Parathyroid adenoma (tissue), 2 donors: ENCODE measurements at regions not wholly inside any gene's neighbourhood (a gene's known extent, or its start where the extent isn't known, plus 50 kb on each side); places are given as distances from the start of the nearest gene placed in this dataset.
A peak's percentile ranks its signal among the peaks of the same experiment; 100 is the strongest.

Experiments
- H2AFZ ChIP-seq: fragments of 300-600 bp; sonication (generic); one replicate; pipeline ENCODE4 v1.7.0; 2017; ENCODE audit warnings: antibody characterized with exemption, mild to moderate bottlenecking
- H3K27ac ChIP-seq: fragments of 300-600 bp; sonication (generic); one replicate; pipeline ENCODE4 v1.7.0; 2017
- H3K27me3 ChIP-seq: fragments of 300-600 bp; sonication (generic); one replicate; pipeline ENCODE4 v1.7.0; 2017; ENCODE audit warnings: low read length; ENCODE audit not compliant: control insufficient read depth, insufficient read depth
- H3K36me3 ChIP-seq: fragments of 300-600 bp; sonication (generic); one replicate; pipeline ENCODE4 v1.7.0; 2017; ENCODE audit warnings: low read length; ENCODE audit not compliant: control insufficient read depth, insufficient read depth
- H3K4me1 ChIP-seq: fragments of 300-600 bp; sonication (generic); one replicate; pipeline ENCODE4 v1.7.0; 2017; ENCODE audit warnings: control low read depth
- H3K4me2 ChIP-seq: fragments of 300-600 bp; sonication (generic); one replicate; pipeline ENCODE4 v1.7.0; 2017; ENCODE audit warnings: low read length
- H3K4me3 ChIP-seq: fragments of 300-600 bp; sonication (generic); one replicate; pipeline ENCODE4 v1.7.0; 2017; ENCODE audit warnings: low read depth, low read length
- H3K79me2 ChIP-seq: fragments of 300-600 bp; sonication (generic); one replicate; pipeline ENCODE4 v1.7.0; 2017; ENCODE audit warnings: control low read depth
- H3K9ac ChIP-seq: fragments of 300-600 bp; sonication (generic); one replicate; pipeline ENCODE4 v1.7.0; 2017; ENCODE audit warnings: mild to moderate bottlenecking
- H3K9me3 ChIP-seq: fragments of 300-600 bp; sonication (generic); one replicate; pipeline ENCODE4 v1.7.0; 2017; ENCODE audit warnings: low read length; ENCODE audit not compliant: control insufficient read depth
- CTCF ChIP-seq: fragments of 300-600 bp; sonication (generic); IDR thresholded peaks from one replicate; pipeline ENCODE4 v1.7.0; 2017; ENCODE audit warnings: antibody characterized with exemption, mild to moderate bottlenecking
- donor health status: primary hyperparathyroidism.

- no peaks in the 10 kb centered on the region for H3K4me1 ChIP-seq
- no peak overlapping the region for H2AFZ ChIP-seq
- no peaks in the 10 kb centered on the region for H3K79me2 ChIP-seq
- no peaks in the 10 kb centered on the region for H3K27me3 ChIP-seq
- no peak overlapping the region for H3K27ac ChIP-seq
- no peak overlapping the region for H3K4me3 ChIP-seq
- H3K36me3 ChIP-seq: no peaks in the 10 kb centered on the region
- H3K9ac ChIP-seq: no peak overlapping the region
- no peak overlapping the region for H3K4me2 ChIP-seq
- no peaks in the 10 kb centered on the region for H3K9me3 ChIP-seq
- no peak for TF ChIP-seq CTCF
Observed at GRCh38 chr21:22278366-22278765, 1280.2 kb downstream of the NCAM2 start.

DNA sequence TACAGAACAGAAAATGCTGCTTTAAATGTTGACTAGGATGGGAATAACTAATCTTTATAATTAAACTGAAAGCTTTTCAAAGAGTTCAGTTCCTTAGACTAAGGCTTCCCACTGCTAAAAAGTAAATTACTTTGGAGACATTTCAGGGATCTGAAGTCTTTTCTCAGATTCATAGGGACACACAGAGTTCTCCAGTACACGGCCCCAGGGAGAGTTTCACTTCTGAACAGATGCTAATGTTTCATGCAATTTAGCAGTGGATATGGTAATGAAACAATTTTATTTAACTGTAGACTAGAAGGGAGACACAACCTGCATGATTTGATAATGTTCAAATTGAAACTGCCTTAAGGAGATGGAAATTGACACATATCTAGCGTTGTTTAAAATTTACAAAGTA, 1282.6 kb downstream of the NCAM2 start:
- no peak overlapping the region for H3K4me2 ChIP-seq
- H3K4me3 ChIP-seq: no peak overlapping the region
- peak overlapping the region; percentile 5 for H2AFZ ChIP-seq
- no peak overlapping the region for H3K27ac ChIP-seq
- H3K79me2 ChIP-seq: no peaks in the 10 kb centered on the region
- H3K4me1 ChIP-seq: no peaks in the 10 kb centered on the region
- H3K27me3 ChIP-seq: no peaks in the 10 kb centered on the region
- no peak overlapping the region for H3K9ac ChIP-seq
- no peaks in the 10 kb centered on the region for H3K36me3 ChIP-seq
- H3K9me3 ChIP-seq: no peaks in the 10 kb centered on the region
- TF ChIP-seq CTCF: no peak

DNA sequence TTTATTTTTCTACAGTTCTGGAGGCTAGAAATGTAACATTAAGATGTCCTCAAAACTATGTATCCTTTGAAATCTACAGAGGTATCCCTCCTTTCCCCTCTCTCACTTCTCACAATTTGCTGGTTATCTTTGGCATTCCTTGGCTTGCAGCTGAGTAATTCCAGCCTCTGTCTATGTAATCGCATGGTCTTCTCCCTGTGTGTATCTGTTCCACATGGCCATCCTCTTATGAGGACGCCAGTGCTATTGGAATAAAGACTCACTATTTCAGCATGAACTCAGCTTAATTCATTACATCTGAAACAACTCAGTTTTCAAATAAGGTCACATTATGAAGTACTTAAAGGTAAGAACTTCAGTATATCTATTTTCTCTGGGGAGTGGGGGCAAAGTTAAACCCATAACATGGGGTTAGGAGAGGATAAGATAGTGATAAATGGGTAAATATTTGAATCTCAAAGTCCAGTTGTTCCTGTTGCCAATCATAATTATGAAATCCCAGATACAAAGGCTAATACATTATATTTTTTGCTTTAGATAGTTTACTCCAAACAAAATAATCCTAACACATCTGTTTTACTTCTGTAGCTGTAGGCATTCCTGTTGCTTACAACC, 1290.8 kb downstream of the NCAM2 start:
- no peak overlapping the region for H2AFZ ChIP-seq
- H3K27me3 ChIP-seq: no peaks in the 10 kb centered on the region
- no peak overlapping the region for H3K4me2 ChIP-seq
- TF ChIP-seq CTCF: no peak
- no peaks in the 10 kb centered on the region for H3K4me1 ChIP-seq
- H3K9me3 ChIP-seq: no peaks in the 10 kb centered on the region
- no peak overlapping the region for H3K4me3 ChIP-seq
- no peaks in the 10 kb centered on the region for H3K36me3 ChIP-seq
- no peak overlapping the region for H3K9ac ChIP-seq
- no peak overlapping the region for H3K27ac ChIP-seq
- H3K79me2 ChIP-seq: no peaks in the 10 kb centered on the region

DNA sequence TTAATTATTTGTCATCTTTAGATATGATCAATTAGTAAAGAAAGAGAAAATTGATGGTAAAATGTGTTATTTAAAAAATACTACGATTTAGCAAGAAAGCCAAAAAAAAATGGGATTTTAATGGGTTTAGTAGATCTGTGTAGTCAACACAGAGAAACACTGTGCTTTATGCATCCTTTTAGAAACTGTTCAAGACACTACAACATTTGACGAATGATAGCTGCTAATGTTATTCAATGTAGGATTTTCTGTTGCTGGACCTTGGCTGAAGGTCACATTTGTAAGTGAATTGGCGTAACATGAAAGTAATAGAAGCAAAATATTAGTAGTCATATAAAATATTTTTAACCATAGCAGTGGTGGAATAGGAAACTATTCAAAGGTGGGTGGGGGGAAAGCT, 1293.9 kb downstream of the NCAM2 start:
- no peak for TF ChIP-seq CTCF
- Histone ChIP-seq H3K4me1 (no peaks in the 10 kb centered on the region), H2AFZ (no peak overlapping the region)

GRCh38 chr21:22297575-22297974, 1299.4 kb downstream of the NCAM2 start:
- H3K4me1 ChIP-seq: no peaks in the 10 kb centered on the region
- TF ChIP-seq CTCF: no peak
- no peak overlapping the region for H2AFZ ChIP-seq
- no peaks in the 10 kb centered on the region for H3K36me3 ChIP-seq
- no peak overlapping the region for H3K4me3 ChIP-seq
- no peaks in the 10 kb centered on the region for H3K27me3 ChIP-seq
- no peaks in the 10 kb centered on the region for H3K79me2 ChIP-seq
- no peaks in the 10 kb centered on the region for H3K9me3 ChIP-seq
- no peak overlapping the region for H3K9ac ChIP-seq
- no peak overlapping the region for H3K27ac ChIP-seq
- no peak overlapping the region for H3K4me2 ChIP-seq

More for the DNA sequence above, 1293.9 kb downstream of the NCAM2 start:
- Histone ChIP-seq H3K79me2 (no peaks in the 10 kb centered on the region), H3K27ac (no peak overlapping the region), H3K9me3 (no peaks in the 10 kb centered on the region), H3K36me3 (no peaks in the 10 kb centered on the region), H3K4me3 (no peak overlapping the region), H3K9ac (no peak overlapping the region), H3K27me3 (no peaks in the 10 kb centered on the region), H3K4me2 (no peak overlapping the region)
